Neural progenitor cell (in vitro differentiated cells): ENCODE measurements at regions not wholly inside any gene's neighbourhood (a gene's known extent, or its start where the extent isn't known, plus 50 kb on each side); places are given as distances from the start of the nearest gene placed in this dataset.
"Not testable (repeated sequence)": the region's sequence is repeated elsewhere in the genome, so short reads cannot be mapped to it uniquely, and the experiment has no call there.

ENCODE experiments used
- DNase-seq: peaks from one replicate; pipeline ENCODE4 v3.0.0-alpha.2; 2016; ENCODE audit warnings: low spot score
- H2AFZ ChIP-seq: fragments of 200-600 bp; sonication (generic); replicated peaks from 2 replicates; pipeline ENCODE4 v1.6.1; 2016; ENCODE audit warnings: antibody characterized with exemption
- H3F3A ChIP-seq: fragments of 200-600 bp; sonication (generic); 2 replicates; pipeline ENCODE4 v1.6.1; 2016; ENCODE audit warnings: antibody characterized with exemption, low read depth
- H3K27ac ChIP-seq: fragments of 200-600 bp; sonication (generic); 2 replicates; pipeline ENCODE4 v1.5.1; 2016; ENCODE audit warnings: mild to moderate bottlenecking
- H3K27me3 ChIP-seq: fragments of 200-600 bp; sonication (generic); 2 replicates; pipeline ENCODE4 v1.6.1; 2016; ENCODE audit warnings: mild to moderate bottlenecking, moderate library complexity
- H3K36me3 ChIP-seq: fragments of 200-600 bp; sonication (generic); 2 replicates; pipeline ENCODE4 v1.5.1; 2016
- H3K4me1 ChIP-seq: fragments of 200-600 bp; sonication (generic); 2 replicates; pipeline ENCODE4 v1.6.1; 2016; ENCODE audit warnings: mixed run types
- H3K4me2 ChIP-seq: fragments of 200-600 bp; sonication (generic); 2 replicates; pipeline ENCODE4 v1.6.1; 2016
- H3K4me3 ChIP-seq: fragments of 200-600 bp; sonication (generic); 2 replicates; pipeline ENCODE4 v1.5.1; 2016
- H3K79me2 ChIP-seq: fragments of 200-600 bp; sonication (generic); 2 replicates; pipeline ENCODE4 v1.6.1; 2016; ENCODE audit warnings: low read depth
- H3K9ac ChIP-seq: fragments of 200-600 bp; sonication (generic); 2 replicates; pipeline ENCODE4 v1.6.1; 2016
- H3K9me3 ChIP-seq: fragments of 200-600 bp; sonication (generic); 2 replicates; pipeline ENCODE4 v1.5.1; 2016; ENCODE audit warnings: low read depth
- H4K20me1 ChIP-seq: fragments of 200-600 bp; sonication (generic); 2 replicates; pipeline ENCODE4 v1.6.1; 2016; ENCODE audit warnings: low read depth
- H3K27ac Mint-ChIP-seq: 3 replicates; pipeline ENCODE4 v1.8.0; 2021; ENCODE audit warnings: mixed read lengths
- H3K27me3 Mint-ChIP-seq: 2 replicates; pipeline ENCODE4 v1.8.0; 2022; ENCODE audit warnings: low read depth, mild to moderate bottlenecking, inconsistent platforms, moderate library complexity, mixed read lengths; ENCODE audit not compliant: insufficient read depth
- H3K36me3 Mint-ChIP-seq: 3 replicates; pipeline ENCODE4 v1.8.0; 2021; ENCODE audit warnings: mixed read lengths
- H3K4me1 Mint-ChIP-seq: 3 replicates; pipeline ENCODE4 v1.8.0; 2021; ENCODE audit warnings: mixed read lengths
- H3K4me3 Mint-ChIP-seq: 3 replicates; pipeline ENCODE4 v1.8.0; 2021; ENCODE audit warnings: mild to moderate bottlenecking, moderate library complexity, mixed read lengths
- H3K9me3 Mint-ChIP-seq: 3 replicates; pipeline ENCODE4 v1.8.0; 2020; ENCODE audit warnings: mixed read lengths
- EZH2 ChIP-seq: fragments of 200-600 bp; sonication (generic); IDR thresholded peaks from 2 replicates; pipeline ENCODE4 v1.6.1; 2017; ENCODE audit warnings: antibody characterized with exemption, mild to moderate bottlenecking, moderate library complexity
- EZH2phosphoT487 ChIP-seq: fragments of 200-600 bp; sonication (generic); IDR thresholded peaks from 2 replicates; pipeline ENCODE4 v1.6.1; 2017; ENCODE audit warnings: antibody characterized with exemption
- TF ChIP-seq, protein P1 (sequence below): fragments of 200-600 bp; sonication (generic); IDR thresholded peaks from 2 replicates; pipeline ENCODE4 v1.5.1; 2017; ENCODE audit warnings: antibody characterized with exemption, mild to moderate bottlenecking

GRCh38 chr15:79570004-79570403 lies 137.9 kb downstream of the MINAR1 start:
- Histone ChIP-seq H3F3A (no peaks in the 10 kb centered on the region), H3K4me1 (no peaks in the 10 kb centered on the region), H3K27ac (no peak overlapping the region), H3K9me3 (no peaks in the 10 kb centered on the region), H4K20me1 (no peaks in the 10 kb centered on the region), H2AFZ (no peak overlapping the region), H3K9ac (no peak overlapping the region), H3K4me2 (no peak overlapping the region), H3K36me3 (no peaks in the 10 kb centered on the region), H3K79me2 (no peaks in the 10 kb centered on the region), H3K4me3 (no peak overlapping the region), H3K27me3 (no peaks in the 10 kb centered on the region)
- Mint-ChIP-seq H3K36me3 (no peaks in the 10 kb centered on the region), H3K4me1 (no peaks in the 10 kb centered on the region), H3K27me3 (peaks cover 3% of the 10 kb centered on the region), H3K9me3 (peaks cover 4% of the 10 kb centered on the region), H3K4me3 (no peak overlapping the region), H3K27ac (no peak overlapping the region)
- no peak for DNase-seq
- no peak for TF ChIP-seq EZH2phosphoT487
- no peak for TF ChIP-seq EZH2
- TF ChIP-seq, protein P1, sequence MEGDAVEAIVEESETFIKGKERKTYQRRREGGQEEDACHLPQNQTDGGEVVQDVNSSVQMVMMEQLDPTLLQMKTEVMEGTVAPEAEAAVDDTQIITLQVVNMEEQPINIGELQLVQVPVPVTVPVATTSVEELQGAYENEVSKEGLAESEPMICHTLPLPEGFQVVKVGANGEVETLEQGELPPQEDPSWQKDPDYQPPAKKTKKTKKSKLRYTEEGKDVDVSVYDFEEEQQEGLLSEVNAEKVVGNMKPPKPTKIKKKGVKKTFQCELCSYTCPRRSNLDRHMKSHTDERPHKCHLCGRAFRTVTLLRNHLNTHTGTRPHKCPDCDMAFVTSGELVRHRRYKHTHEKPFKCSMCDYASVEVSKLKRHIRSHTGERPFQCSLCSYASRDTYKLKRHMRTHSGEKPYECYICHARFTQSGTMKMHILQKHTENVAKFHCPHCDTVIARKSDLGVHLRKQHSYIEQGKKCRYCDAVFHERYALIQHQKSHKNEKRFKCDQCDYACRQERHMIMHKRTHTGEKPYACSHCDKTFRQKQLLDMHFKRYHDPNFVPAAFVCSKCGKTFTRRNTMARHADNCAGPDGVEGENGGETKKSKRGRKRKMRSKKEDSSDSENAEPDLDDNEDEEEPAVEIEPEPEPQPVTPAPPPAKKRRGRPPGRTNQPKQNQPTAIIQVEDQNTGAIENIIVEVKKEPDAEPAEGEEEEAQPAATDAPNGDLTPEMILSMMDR = no peak

- Histone ChIP-seq H3K27me3 (no peaks in the 10 kb centered on the region), H3F3A (no peaks in the 10 kb centered on the region), H3K9ac (no peak overlapping the region), H3K9me3 (no peaks in the 10 kb centered on the region), H3K4me2 (no peak overlapping the region), H3K27ac (no peak overlapping the region), H4K20me1 (no peaks in the 10 kb centered on the region), H2AFZ (no peak overlapping the region), H3K79me2 (no peaks in the 10 kb centered on the region), H3K36me3 (no peaks in the 10 kb centered on the region), H3K4me3 (no peak overlapping the region), H3K4me1 (no peaks in the 10 kb centered on the region)
- Mint-ChIP-seq H3K27me3 (peaks cover 3% of the 10 kb centered on the region), H3K9me3 (peaks cover under 1% of the 10 kb centered on the region), H3K4me3 (no peak overlapping the region), H3K36me3 (no peaks in the 10 kb centered on the region), H3K27ac (no peak overlapping the region), H3K4me1 (no peaks in the 10 kb centered on the region)
- no peak for TF ChIP-seq EZH2phosphoT487
- TF ChIP-seq, protein P1 = no peak
- TF ChIP-seq EZH2 = no peak
- DNase-seq = no peak
Measured at GRCh38 chr15:79572691-79573404, 140.7 kb downstream of the MINAR1 start.

- not testable (repeated sequence) for H3K4me3 ChIP-seq, H3F3A ChIP-seq, H3K9ac ChIP-seq, H3K4me1 ChIP-seq, H3K36me3 ChIP-seq, H3K9me3 ChIP-seq, H4K20me1 ChIP-seq, H3K27ac Mint-ChIP-seq, H3K4me3 Mint-ChIP-seq, DNase-seq, H3K27me3 Mint-ChIP-seq, H3K27ac ChIP-seq, H3K79me2 ChIP-seq, H3K9me3 Mint-ChIP-seq, H3K4me1 Mint-ChIP-seq, H3K36me3 Mint-ChIP-seq, H2AFZ ChIP-seq, H3K4me2 ChIP-seq
- peaks cover 14% of the 10 kb centered on the region for H3K27me3 ChIP-seq
Measured at GRCh38 chr15:79574431-79575273, 142.5 kb downstream of the MINAR1 start.

GRCh38 chr15:79582650-79583049 lies 150.5 kb downstream of the MINAR1 start:
- H3K27ac Mint-ChIP-seq = no peak overlapping the region
- H3K27me3 ChIP-seq = peaks cover 28% of the 10 kb centered on the region
- no peaks in the 10 kb centered on the region for H4K20me1 ChIP-seq
- H3K4me1 Mint-ChIP-seq = peaks cover 5% of the 10 kb centered on the region
- H3K9ac ChIP-seq = no peak overlapping the region
- H3K36me3 Mint-ChIP-seq = no peaks in the 10 kb centered on the region
- H3K27me3 Mint-ChIP-seq = no peaks in the 10 kb centered on the region
- no peak overlapping the region for H3K4me2 ChIP-seq
- H3K79me2 ChIP-seq = no peaks in the 10 kb centered on the region
- TF ChIP-seq, protein P1 = no peak
- no peak for TF ChIP-seq EZH2phosphoT487
- no peak for TF ChIP-seq EZH2
- H3K27ac ChIP-seq = no peak overlapping the region
- H3K9me3 Mint-ChIP-seq = no peaks in the 10 kb centered on the region
- DNase-seq = no peak
- no peaks in the 10 kb centered on the region for H3K9me3 ChIP-seq
- H3K4me3 Mint-ChIP-seq = no peak overlapping the region
- no peaks in the 10 kb centered on the region for H3F3A ChIP-seq
- no peak overlapping the region for H3K4me3 ChIP-seq
- H3K36me3 ChIP-seq = no peaks in the 10 kb centered on the region
- no peak overlapping the region for H2AFZ ChIP-seq
- no peaks in the 10 kb centered on the region for H3K4me1 ChIP-seq
